ENCODE measurements at regions not wholly inside any gene's neighbourhood (a gene's known extent, or its start where the extent isn't known, plus 50 kb on each side); places are given as distances from the start of the nearest gene placed in this dataset.

DNA sequence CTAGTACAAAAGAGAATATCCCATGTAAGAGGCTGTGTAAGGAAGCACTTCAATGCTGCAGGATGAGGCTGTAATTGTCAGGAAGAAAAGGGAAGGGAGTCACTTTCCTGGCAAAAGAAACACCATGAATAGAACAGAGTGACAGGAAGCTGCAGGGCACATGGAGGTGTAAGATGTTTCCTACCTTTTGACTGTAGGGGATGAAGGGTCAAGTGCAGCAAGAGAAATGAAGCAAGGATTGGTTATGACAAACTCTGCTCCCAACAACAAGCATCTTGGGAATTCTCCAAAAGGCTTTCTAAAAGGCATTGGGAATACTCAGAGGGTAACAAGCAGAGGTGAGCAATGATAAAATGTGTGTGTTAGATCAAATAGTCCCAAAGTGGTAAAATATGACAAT is 74.3 kb upstream of the NPY2R start:
- DNase-seq (ENCODE audit: extremely low read depth, insufficient read length) = no peak

DNA sequence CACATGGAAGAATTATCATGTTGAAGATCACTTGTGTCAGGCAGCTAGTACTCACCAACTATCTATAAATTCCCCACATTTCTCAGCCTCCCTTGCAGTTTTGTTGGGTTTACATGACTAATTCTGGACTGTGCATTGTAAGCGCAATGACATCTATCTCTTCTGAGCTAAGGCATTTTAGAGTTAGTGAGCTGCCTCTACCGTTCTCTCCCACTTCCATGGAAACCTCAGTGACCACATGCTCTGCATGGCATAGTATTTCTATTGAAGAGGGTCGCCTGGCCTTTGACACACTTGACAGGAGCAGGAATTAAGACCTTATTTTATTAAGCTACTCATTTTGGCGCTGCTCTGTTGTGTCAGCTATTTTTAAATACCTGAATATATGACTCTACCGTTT is 67.5 kb upstream of the NPY2R start:
- no peaks in the 10 kb centered on the region for H3K27me3 ChIP-seq (replicated peaks; ENCODE audit: control insufficient read depth, insufficient read depth, low read length)
- no peak for DNase-seq (ENCODE audit: extremely low read depth, insufficient read length)
- no peak overlapping the region for H3K4me3 ChIP-seq (replicated peaks; ENCODE audit: low read depth, low read length)
- no peaks in the 10 kb centered on the region for H3K36me3 ChIP-seq (ENCODE audit: control insufficient read depth, insufficient read depth, low read length)
- TF ChIP-seq, protein P1, sequence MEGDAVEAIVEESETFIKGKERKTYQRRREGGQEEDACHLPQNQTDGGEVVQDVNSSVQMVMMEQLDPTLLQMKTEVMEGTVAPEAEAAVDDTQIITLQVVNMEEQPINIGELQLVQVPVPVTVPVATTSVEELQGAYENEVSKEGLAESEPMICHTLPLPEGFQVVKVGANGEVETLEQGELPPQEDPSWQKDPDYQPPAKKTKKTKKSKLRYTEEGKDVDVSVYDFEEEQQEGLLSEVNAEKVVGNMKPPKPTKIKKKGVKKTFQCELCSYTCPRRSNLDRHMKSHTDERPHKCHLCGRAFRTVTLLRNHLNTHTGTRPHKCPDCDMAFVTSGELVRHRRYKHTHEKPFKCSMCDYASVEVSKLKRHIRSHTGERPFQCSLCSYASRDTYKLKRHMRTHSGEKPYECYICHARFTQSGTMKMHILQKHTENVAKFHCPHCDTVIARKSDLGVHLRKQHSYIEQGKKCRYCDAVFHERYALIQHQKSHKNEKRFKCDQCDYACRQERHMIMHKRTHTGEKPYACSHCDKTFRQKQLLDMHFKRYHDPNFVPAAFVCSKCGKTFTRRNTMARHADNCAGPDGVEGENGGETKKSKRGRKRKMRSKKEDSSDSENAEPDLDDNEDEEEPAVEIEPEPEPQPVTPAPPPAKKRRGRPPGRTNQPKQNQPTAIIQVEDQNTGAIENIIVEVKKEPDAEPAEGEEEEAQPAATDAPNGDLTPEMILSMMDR (IDR thresholded peaks at IDR 0.05; ENCODE audit: insufficient read depth, low read length, poor library complexity, severe bottlenecking) = no peak

More for the DNA sequence above, 74.3 kb upstream of the NPY2R start:
- Histone ChIP-seq H3K36me3 (ENCODE audit: control insufficient read depth, insufficient read depth, low read length) (no peaks in the 10 kb centered on the region), H3K4me3 (replicated peaks; ENCODE audit: low read depth, low read length) (no peak overlapping the region), H3K27me3 (replicated peaks; ENCODE audit: control insufficient read depth, insufficient read depth, low read length) (no peaks in the 10 kb centered on the region)
- TF ChIP-seq, protein P1 (IDR thresholded peaks at IDR 0.05; ENCODE audit: insufficient read depth, low read length, poor library complexity, severe bottlenecking) = no peak

DNA sequence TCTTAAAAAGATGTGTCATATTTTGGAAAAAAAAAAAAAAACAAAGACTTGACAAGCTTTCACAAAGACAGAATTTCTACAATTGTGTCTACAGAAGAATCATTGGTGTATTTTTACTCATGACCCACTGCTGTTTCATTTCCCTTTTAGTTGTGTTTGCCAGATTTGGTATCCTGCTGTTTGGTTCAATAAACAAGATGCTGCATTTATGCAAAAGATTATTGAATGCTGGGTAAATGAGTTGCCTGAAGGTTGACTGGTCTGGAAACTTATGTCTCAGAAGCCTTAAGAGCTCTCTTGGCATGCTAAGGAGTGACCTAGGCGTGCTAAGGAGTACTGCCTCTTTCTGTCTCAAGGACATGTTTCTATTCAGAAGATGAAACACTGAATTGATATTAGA is 64.9 kb upstream of the NPY2R start:
- H3K27me3 ChIP-seq (replicated peaks; ENCODE audit: control insufficient read depth, insufficient read depth, low read length) = no peaks in the 10 kb centered on the region
- H3K36me3 ChIP-seq (ENCODE audit: control insufficient read depth, insufficient read depth, low read length) = no peaks in the 10 kb centered on the region
- DNase-seq (ENCODE audit: extremely low read depth, insufficient read length) = peak; percentile 2
- TF ChIP-seq, protein P1 (IDR thresholded peaks at IDR 0.05; ENCODE audit: insufficient read depth, low read length, poor library complexity, severe bottlenecking) = no peak
- no peak overlapping the region for H3K4me3 ChIP-seq (replicated peaks; ENCODE audit: low read depth, low read length)
